Mucosa of rectum (tissue), 2 donors: ENCODE measurements at regions not wholly inside any gene's neighbourhood (a gene's known extent, or its start where the extent isn't known, plus 50 kb on each side); places are given as distances from the start of the nearest gene placed in this dataset.

ENCODE experiments used
- H3K27ac ChIP-seq, 2 donors: one replicate each; pipeline ENCODE4 v1.7.0; 2013; ENCODE audit warnings: inconsistent platforms in 2 of 2, low read depth in 2 of 2, low read length in 2 of 2
- H3K27me3 ChIP-seq, 2 donors: one replicate each; pipeline ENCODE4 v1.7.0; 2013; ENCODE audit warnings: low read length in 2 of 2; ENCODE audit not compliant: control insufficient read depth in 2 of 2, insufficient read depth in 2 of 2
- H3K36me3 ChIP-seq, 2 donors: one replicate each; pipeline ENCODE4 v1.7.0; 2013; ENCODE audit warnings: low read length in 2 of 2; ENCODE audit not compliant: control insufficient read depth in 2 of 2, insufficient read depth in 2 of 2
- H3K4me1 ChIP-seq, 2 donors: one replicate each; pipeline ENCODE4 v1.7.0; 2013; ENCODE audit warnings: low read length in 2 of 2, mild to moderate bottlenecking in 1 of 2; ENCODE audit not compliant: control insufficient read depth in 2 of 2, insufficient read depth in 2 of 2
- H3K4me3 ChIP-seq, 2 donors: one replicate each; pipeline ENCODE4 v1.7.0; 2013; ENCODE audit warnings: low read length in 2 of 2
- H3K9ac ChIP-seq, 2 donors: one replicate each; pipeline ENCODE4 v1.7.0; 2013; ENCODE audit warnings: low read length in 2 of 2, low read depth in 1 of 2, mild to moderate bottlenecking in 1 of 2
- H3K9me3 ChIP-seq, 2 donors: one replicate each; pipeline ENCODE4 v1.7.0; 2013; ENCODE audit warnings: low read length in 2 of 2; ENCODE audit not compliant: control insufficient read depth in 2 of 2
- donor health status: healthy.
- donor health status: Normal muscosa, but diverticular disease.

DNA sequence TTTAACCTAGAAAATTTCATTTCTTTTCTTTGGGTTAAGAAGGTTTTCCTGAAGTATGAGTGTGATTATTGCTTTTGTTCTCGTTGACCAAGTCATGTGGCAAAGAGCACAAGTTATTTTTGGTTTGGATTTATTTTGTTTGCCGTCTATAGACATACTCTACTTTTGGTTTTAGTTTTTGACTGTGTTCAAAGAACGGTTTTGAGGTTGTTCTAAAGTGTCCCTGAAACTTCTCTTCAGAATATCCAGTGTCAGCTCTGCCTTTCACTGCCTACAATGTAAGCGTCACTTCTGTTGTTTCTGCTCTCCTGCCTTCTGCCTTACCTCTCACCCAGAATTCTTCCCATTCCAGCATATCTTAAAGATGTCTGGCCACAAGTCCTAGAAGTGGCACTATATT is 812.2 kb downstream of the C4orf33 start:
- H3K36me3 ChIP-seq: no peaks in the 10 kb centered on the region
- no peaks in the 10 kb centered on the region for H3K27me3 ChIP-seq
- no peaks in the 10 kb centered on the region for H3K4me1 ChIP-seq
- H3K4me3 ChIP-seq: no peak overlapping the region
- no peak overlapping the region for H3K27ac ChIP-seq
- no peaks in the 10 kb centered on the region for H3K9me3 ChIP-seq
- H3K9ac ChIP-seq: no peak overlapping the region

DNA sequence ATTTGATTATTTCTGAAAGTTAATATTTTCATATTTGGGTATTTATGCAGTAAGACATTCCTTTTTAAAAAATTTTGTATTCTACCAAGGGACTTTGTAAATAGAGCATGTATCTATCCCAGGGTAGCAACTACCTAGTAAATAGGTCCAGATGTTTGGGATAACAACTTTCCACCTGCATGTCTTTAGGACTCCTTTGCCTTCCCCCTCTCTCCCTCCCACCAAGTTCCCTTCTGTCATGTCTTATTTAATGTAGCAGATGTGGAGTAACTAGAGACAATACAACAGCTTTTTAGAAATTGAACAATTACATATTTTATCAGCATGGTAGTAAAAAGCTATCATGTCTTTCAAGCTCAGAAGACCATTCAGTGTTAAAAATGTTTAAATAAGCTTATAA is 821.0 kb downstream of the C4orf33 start:
- H3K4me1 ChIP-seq: no peaks in the 10 kb centered on the region
- H3K27me3 ChIP-seq: no peaks in the 10 kb centered on the region
- no peak overlapping the region for H3K27ac ChIP-seq
- no peaks in the 10 kb centered on the region for H3K9me3 ChIP-seq
- H3K9ac ChIP-seq: no peak overlapping the region
- H3K36me3 ChIP-seq: no peaks in the 10 kb centered on the region
- no peak overlapping the region for H3K4me3 ChIP-seq

DNA sequence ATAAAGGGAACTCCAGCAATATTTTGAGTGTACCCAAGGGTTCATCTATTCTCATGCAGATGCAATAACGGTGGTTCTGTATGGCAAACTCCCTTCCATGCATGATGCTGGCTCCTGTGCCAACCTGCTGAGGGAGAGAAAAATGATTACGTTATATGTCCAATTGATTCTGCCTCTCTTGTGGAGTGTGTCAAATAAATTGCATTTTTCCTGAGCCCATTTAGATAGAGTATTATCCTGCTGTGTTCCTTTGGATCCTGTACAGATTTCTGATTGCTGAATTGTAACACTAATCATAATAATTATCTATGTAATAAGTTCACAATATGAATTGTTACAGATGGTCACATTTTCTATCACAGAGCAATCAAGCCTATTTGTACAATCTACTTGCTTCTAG is 821.7 kb downstream of the C4orf33 start:
- H3K4me1 ChIP-seq: no peaks in the 10 kb centered on the region
- H3K9ac ChIP-seq: no peak overlapping the region
- H3K36me3 ChIP-seq: no peaks in the 10 kb centered on the region
- no peak overlapping the region for H3K27ac ChIP-seq
- H3K27me3 ChIP-seq: no peaks in the 10 kb centered on the region
- no peaks in the 10 kb centered on the region for H3K9me3 ChIP-seq
- H3K4me3 ChIP-seq: no peak overlapping the region

GRCh38 chr4:129926936-129927335 is 831.0 kb downstream of the C4orf33 start:
- H3K9ac ChIP-seq: no peak overlapping the region
- no peaks in the 10 kb centered on the region for H3K27me3 ChIP-seq
- H3K27ac ChIP-seq: no peak overlapping the region
- no peaks in the 10 kb centered on the region for H3K9me3 ChIP-seq
- H3K4me3 ChIP-seq: no peak overlapping the region
- no peaks in the 10 kb centered on the region for H3K4me1 ChIP-seq
- H3K36me3 ChIP-seq: no peaks in the 10 kb centered on the region

GRCh38 chr4:129929052-129929451 is 833.1 kb downstream of the C4orf33 start:
- Histone ChIP-seq H3K4me1 (no peaks in the 10 kb centered on the region), H3K9ac (no peak overlapping the region), H3K27ac (no peak overlapping the region), H3K4me3 (no peak overlapping the region), H3K36me3 (no peaks in the 10 kb centered on the region), H3K9me3 (no peaks in the 10 kb centered on the region), H3K27me3 (no peaks in the 10 kb centered on the region)

- H3K9me3 ChIP-seq: no peaks in the 10 kb centered on the region
- H3K27me3 ChIP-seq: no peaks in the 10 kb centered on the region
- no peak overlapping the region for H3K4me3 ChIP-seq
- no peaks in the 10 kb centered on the region for H3K36me3 ChIP-seq
- no peak overlapping the region for H3K27ac ChIP-seq
- no peaks in the 10 kb centered on the region for H3K4me1 ChIP-seq
- no peak overlapping the region for H3K9ac ChIP-seq
Measured at GRCh38 chr4:129929984-129930383, 834.0 kb downstream of the C4orf33 start.

- Histone ChIP-seq H3K27me3 (no peaks in the 10 kb centered on the region), H3K4me1 (no peaks in the 10 kb centered on the region), H3K36me3 (no peaks in the 10 kb centered on the region), H3K27ac (no peak overlapping the region), H3K9me3 (no peaks in the 10 kb centered on the region), H3K9ac (no peak overlapping the region), H3K4me3 (no peak overlapping the region)
Measured at GRCh38 chr4:129950217-129950616, 854.3 kb downstream of the C4orf33 start.

GRCh38 chr4:129966175-129966574 is 870.2 kb downstream of the C4orf33 start:
- H3K4me3 ChIP-seq: no peak overlapping the region
- H3K4me1 ChIP-seq: no peaks in the 10 kb centered on the region
- no peaks in the 10 kb centered on the region for H3K9me3 ChIP-seq
- H3K27me3 ChIP-seq: no peaks in the 10 kb centered on the region
- H3K36me3 ChIP-seq: no peaks in the 10 kb centered on the region
- no peak overlapping the region for H3K27ac ChIP-seq
- H3K9ac ChIP-seq: no peak overlapping the region

DNA sequence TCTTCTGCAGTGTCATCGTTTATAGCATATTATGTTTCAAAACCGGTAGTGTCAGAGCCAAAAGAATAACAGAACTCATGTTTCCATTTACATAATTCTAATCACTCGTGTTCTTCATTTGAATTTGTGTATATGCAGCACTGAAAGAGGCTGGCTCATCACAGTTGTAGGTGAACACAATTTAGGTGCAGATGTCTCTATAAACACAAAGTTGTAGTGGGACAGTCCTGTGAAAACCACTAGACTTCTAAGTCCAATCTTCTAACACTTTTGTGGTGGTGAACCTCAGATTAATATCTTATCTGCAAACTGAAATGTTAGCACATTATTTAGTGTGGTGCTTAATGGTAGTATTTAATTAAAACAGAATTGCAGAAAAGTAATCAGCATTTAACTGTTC is 872.4 kb downstream of the C4orf33 start:
- H3K36me3 ChIP-seq: no peaks in the 10 kb centered on the region
- no peaks in the 10 kb centered on the region for H3K4me1 ChIP-seq
- no peak overlapping the region for H3K4me3 ChIP-seq
- no peak overlapping the region for H3K9ac ChIP-seq
- no peak overlapping the region for H3K27ac ChIP-seq
- no peaks in the 10 kb centered on the region for H3K27me3 ChIP-seq
- no peaks in the 10 kb centered on the region for H3K9me3 ChIP-seq

DNA sequence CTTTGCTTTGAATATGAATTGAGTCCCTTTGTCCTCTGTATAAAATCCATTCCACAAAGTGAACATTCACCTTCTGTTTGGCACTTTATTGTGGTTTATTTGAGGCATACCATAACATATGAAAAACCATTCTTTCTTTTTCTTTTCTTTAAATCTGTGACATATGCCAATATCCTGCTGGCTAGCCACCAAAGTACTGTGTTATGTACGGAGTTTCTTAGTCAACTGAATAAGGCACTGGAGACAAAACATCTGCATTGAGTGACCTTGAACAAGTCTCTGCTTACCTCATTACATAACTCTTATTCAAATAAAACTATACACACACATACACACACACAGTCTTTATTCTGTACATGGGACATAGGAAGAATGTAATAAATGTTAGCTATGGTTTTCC is 872.8 kb downstream of the C4orf33 start:
- H3K9ac ChIP-seq: no peak overlapping the region
- H3K27me3 ChIP-seq: no peaks in the 10 kb centered on the region
- no peak overlapping the region for H3K27ac ChIP-seq
- H3K36me3 ChIP-seq: no peaks in the 10 kb centered on the region
- no peaks in the 10 kb centered on the region for H3K4me1 ChIP-seq
- H3K9me3 ChIP-seq: no peaks in the 10 kb centered on the region
- no peak overlapping the region for H3K4me3 ChIP-seq

DNA sequence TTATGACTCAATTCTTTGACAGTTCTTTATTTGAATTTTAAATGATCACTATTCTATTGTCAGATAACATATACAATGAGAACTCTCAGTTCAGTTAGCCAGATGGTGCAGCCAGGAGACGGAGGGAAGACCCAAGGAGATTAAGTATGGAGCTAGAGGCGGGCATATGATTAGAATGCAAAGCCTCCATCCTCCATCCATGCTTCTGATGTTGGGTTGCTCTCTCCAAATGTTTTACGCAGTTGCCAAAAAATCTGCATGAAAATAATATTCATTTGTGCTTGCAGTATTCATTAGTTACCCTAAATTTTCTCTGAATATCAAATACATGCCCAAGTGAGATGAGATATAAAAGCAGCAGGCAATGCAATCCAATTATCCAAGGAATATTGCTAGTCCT is 874.8 kb downstream of the C4orf33 start:
- Histone ChIP-seq H3K9me3 (no peaks in the 10 kb centered on the region), H3K4me1 (no peaks in the 10 kb centered on the region), H3K27ac (no peak overlapping the region), H3K4me3 (no peak overlapping the region), H3K9ac (no peak overlapping the region), H3K27me3 (no peaks in the 10 kb centered on the region), H3K36me3 (no peaks in the 10 kb centered on the region)
